K562 (cell line): ENCODE measurements at regions not wholly inside any gene's neighbourhood (a gene's known extent, or its start where the extent isn't known, plus 50 kb on each side); places are given as distances from the start of the nearest gene placed in this dataset.

Experiments
- ATAC-seq: fragments of 200-7000 bp; cut with Tn5 transposase; 3 replicates; pipeline ENCODE4 v1.9.1; 2020; ENCODE audit warnings: moderate library complexity
- BruUV-seq: library from RNA; stranded (reverse); fragments of 400-500 nt; replicated peaks from 2 replicates; lab custom pipeline; 2021; lab: Mats Ljungman, UMichigan
- CTCF ChIA-PET: fragments of 300-600 bp; formaldehyde crosslinking; extraction: SDS; loops from one replicate; lab custom pipeline; 2021; ENCODE audit warnings: low intra/inter-chr PET ratio; lab: Yijun Ruan, JAX
- POLR2A ChIA-PET: fragments of 300-600, 350-650 bp; sonication (Branson Sonifier 250); formaldehyde crosslinking; extraction: SDS; loops from one replicate; lab custom pipeline; 2021; ENCODE audit warnings: antibody characterized with exemption, inconsistent platforms; lab: Yijun Ruan, JAX
- DNase-seq, 4 experiments: peaks; one replicate each; pipeline versions ENCODE4 v3.0.0 to v3.0.0-alpha.2; 2011 to 2018; ENCODE audit warnings: low spot score in 3 of 4, mixed read lengths in 3 of 4; ENCODE audit errors: extremely low read depth in 1 of 4
- FAIRE-seq: peaks from 2 replicates; lab custom pipeline; 2011; peaks lifted over from hg19 to GRCh38; lab: Jason Lieb, UNC
- H2AFZ ChIP-seq: 2 replicates; pipeline ENCODE4 v1.6.0; 2011; ENCODE audit warnings: low read depth, low read length, control low read depth, inconsistent platforms
- H3K27ac ChIP-seq: fragments of 200-600 bp; 3 replicates; pipeline ENCODE4 v1.8.0; 2011; ENCODE audit warnings: low read depth, mild to moderate bottlenecking, control low read depth, inconsistent platforms, low read length, moderate library complexity, mixed read lengths; ENCODE audit errors: extremely low read depth
- H3K27me3 ChIP-seq, 2 experiments: fragments of 300-600 bp in 1 of 2; 2 replicates in 1 of 2; 3 replicates in 1 of 2; pipeline versions ENCODE4 v1.6.0 to v1.8.0; 2011; ENCODE audit warnings: inconsistent platforms in 2 of 2, low read length in 2 of 2, mild to moderate bottlenecking in 1 of 2, mixed read lengths in 1 of 2, moderate library complexity in 1 of 2; ENCODE audit not compliant: control insufficient read depth in 2 of 2, insufficient read depth in 2 of 2
- H3K36me3 ChIP-seq: fragments of 300-600 bp; 3 replicates; pipeline ENCODE4 v1.8.0; 2011; ENCODE audit warnings: mild to moderate bottlenecking, low read length, inconsistent platforms; ENCODE audit not compliant: control insufficient read depth, insufficient read depth
- H3K4me1 ChIP-seq, 2 experiments: fragments of 200-600 bp in 1 of 2; replicated peaks in 1 of 2; 2 replicates in 1 of 2; 3 replicates in 1 of 2; pipeline versions ENCODE4 v1.5.1 to v1.8.0; 2011; ENCODE audit warnings: inconsistent platforms in 2 of 2, low read length in 2 of 2, mild to moderate bottlenecking in 1 of 2, mixed read lengths in 1 of 2, moderate library complexity in 1 of 2; ENCODE audit not compliant: control insufficient read depth in 2 of 2, insufficient read depth in 2 of 2
- H3K4me2 ChIP-seq: 2 replicates; pipeline ENCODE4 v1.6.1; 2011; ENCODE audit warnings: low read length, control low read depth, inconsistent platforms, mixed read lengths; ENCODE audit not compliant: insufficient read depth
- H3K4me3 ChIP-seq: fragments of 200-600 bp; sonication (generic), shearing (Covaris generic); 2 replicates; pipeline ENCODE4 v1.5.1; 2016; ENCODE audit warnings: control low read depth, inconsistent platforms
- H3K79me2 ChIP-seq: fragments of 200-600 bp; 3 replicates; pipeline ENCODE4 v1.8.0; 2011; ENCODE audit warnings: low read length, inconsistent platforms; ENCODE audit not compliant: control insufficient read depth, insufficient read depth
- H3K9ac ChIP-seq, 2 experiments: 2 replicates each; pipeline versions ENCODE4 v1.6.0 to v1.6.1; 2011; ENCODE audit warnings: low read depth in 2 of 2, low read length in 2 of 2, control low read depth in 1 of 2, inconsistent platforms in 1 of 2, mild to moderate bottlenecking in 1 of 2, mixed read lengths in 1 of 2; ENCODE audit not compliant: insufficient read depth in 1 of 2
- H3K9me1 ChIP-seq: one replicate; pipeline ENCODE4 v1.6.0; 2011; ENCODE audit warnings: inconsistent platforms, mild to moderate bottlenecking, low read length, moderate library complexity; ENCODE audit not compliant: control insufficient read depth, insufficient read depth
- H3K9me3 ChIP-seq: replicated peaks from 2 replicates; pipeline ENCODE4 v1.5.1; 2011; ENCODE audit warnings: low read depth, low read length, inconsistent platforms; ENCODE audit not compliant: control insufficient read depth, insufficient read depth
- H4K20me1 ChIP-seq: replicated peaks from 2 replicates; pipeline ENCODE4 v1.6.1; 2011; ENCODE audit warnings: low read length, inconsistent platforms, mixed read lengths; ENCODE audit not compliant: control insufficient read depth, insufficient read depth
- ELF2 ChIP-seq: fragments of 250-450 bp; sonication (Bioruptor Pico); IDR thresholded peaks from 2 replicates; pipeline ENCODE4 v1.5.0; 2021; ENCODE audit warnings: mild to moderate bottlenecking
- FOXK2 ChIP-seq, 2 experiments: fragments of 450-650 bp; IDR thresholded peaks in 1 of 2; conservative IDR thresholded peaks in 1 of 2; 2 replicates each; pipeline ENCODE4 v1.6.1; 2016; ENCODE audit warnings: low read depth in 2 of 2, mild to moderate bottlenecking in 1 of 2
- HDAC8 ChIP-seq: fragments of 450-650 bp; IDR thresholded peaks from 2 replicates; pipeline ENCODE4 v1.6.1; 2016; ENCODE audit warnings: mild to moderate bottlenecking, missing genetic modification characterization, moderate library complexity, missing compliant biosample characterization
- KDM5B ChIP-seq: fragments of 200-600 bp; sonication (generic); IDR thresholded peaks from 2 replicates; pipeline ENCODE4 v1.6.1; 2012; ENCODE audit warnings: low read depth, mild to moderate bottlenecking, moderate library complexity, low read length, control low read depth, inconsistent platforms; ENCODE audit not compliant: insufficient replicate concordance
- ZBTB2 ChIP-seq: fragments of 450-650 bp; IDR thresholded peaks from 2 replicates; pipeline ENCODE4 v1.6.1; 2016; ENCODE audit warnings: antibody characterized with exemption
- ZBTB26 ChIP-seq: fragments of 450-650 bp; formaldehyde crosslinking; IDR thresholded peaks from 2 replicates; pipeline ENCODE4 v1.4.0; 2022; ENCODE audit warnings: missing genetic modification characterization
- ZNF134 ChIP-seq: fragments of 250-450 bp; sonication (Bioruptor Pico); conservative IDR thresholded peaks from 2 replicates; pipeline ENCODE4 v1.4.0; 2020
- ZNF140 ChIP-seq: fragments of 250-450 bp; sonication (Bioruptor Pico); IDR thresholded peaks from 2 replicates; pipeline ENCODE4 v1.8.0; 2021; ENCODE audit warnings: moderate library complexity, mild to moderate bottlenecking, inconsistent platforms
- in situ Hi-C: fragments of 300-500 bp; cut with MboI; formaldehyde crosslinking; loops from 4 replicates; pipeline ENCODE4 v1.15.0; 2018; ENCODE audit warnings: inconsistent platforms, mixed read lengths
- intact Hi-C: fragments of 100-400 bp; cut with micrococcal nuclease; formaldehyde crosslinking; loops from 2 replicates; pipeline ENCODE4 v1.14.2; 2022

DNA sequence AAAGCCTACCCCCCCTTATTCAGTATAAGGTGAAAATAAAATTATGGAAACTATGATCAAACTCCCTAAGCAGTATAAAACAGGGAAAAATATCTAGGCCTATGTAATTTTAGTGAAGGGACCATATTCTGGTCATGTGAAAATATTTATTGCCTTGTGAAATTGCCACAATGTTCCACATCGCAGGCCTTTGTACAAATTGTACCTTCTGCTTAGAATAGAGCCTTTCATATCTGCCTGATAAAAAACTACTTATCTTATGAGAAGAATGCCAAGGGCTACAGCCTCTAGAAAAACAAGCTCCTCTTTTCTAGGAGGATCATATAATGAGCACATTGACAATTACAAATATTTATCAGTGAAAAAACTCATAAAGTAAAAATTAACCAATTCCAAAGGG is 1280.0 kb downstream of the EFNB2 start (continued):
- TF ChIP-seq ZBTB2 (no peak), HDAC8 (no peak)
- TF ChIP-seq, all 486 proteins: peak for 0

DNA sequence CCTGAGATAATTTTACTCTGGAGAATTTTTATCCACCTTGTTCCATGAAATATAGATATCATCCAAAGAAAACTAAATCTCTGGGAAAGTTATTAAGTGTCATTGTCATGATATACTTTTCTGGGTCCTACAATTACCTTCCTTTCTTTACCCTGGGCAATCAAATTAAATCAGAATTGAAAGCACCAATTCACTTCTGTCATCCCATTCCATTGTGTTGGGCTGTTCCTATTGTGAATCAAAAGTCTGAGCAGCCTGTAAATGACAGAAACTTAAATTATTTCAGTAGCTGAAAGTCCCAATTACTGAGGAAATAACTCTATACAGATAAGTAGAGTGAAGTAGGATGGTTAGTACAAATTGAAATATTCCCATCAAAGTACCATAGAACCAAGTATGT is 1284.2 kb downstream of the EFNB2 start:
- in situ Hi-C loops (no loop called here), intact Hi-C loops (no loop called here)
- H3K9ac ChIP-seq = no peak overlapping the region
- H3K27me3 ChIP-seq = no peaks in the 10 kb centered on the region
- ATAC-seq (no peak), FAIRE-seq (no peak), DNase-seq (no peak)
- no peaks in the 10 kb centered on the region for H4K20me1 ChIP-seq
- no peak overlapping the region for H3K4me3 ChIP-seq
- BruUV-seq = no TSS peak
- H3K4me1 ChIP-seq = no peaks in the 10 kb centered on the region
- no peak for TF ChIP-seq ZNF134
- no peak for TF ChIP-seq ELF2
- TF ChIP-seq ZNF140 (CRISPR knock-in tag) = no peak
- TF ChIP-seq ZBTB26 (CRISPR knock-in tag) = no peak
- TF ChIP-seq FOXK2 (conservative IDR thresholded peaks at IDR 0.05 in 1 of 2, IDR thresholded peaks at IDR 0.05 in 1 of 2; ENCODE audit: low read depth in 2 of 2) = no peak
- TF ChIP-seq KDM5B = no peak
- no peaks in the 10 kb centered on the region for H3K36me3 ChIP-seq
- no peak overlapping the region for H3K27ac ChIP-seq
- H3K9me3 ChIP-seq = no peaks in the 10 kb centered on the region
- no peaks in the 10 kb centered on the region for H3K9me1 ChIP-seq
- H3K79me2 ChIP-seq = no peaks in the 10 kb centered on the region
- ChIA-PET POLR2A (no interaction called here), CTCF (no interaction called here)
- H2AFZ ChIP-seq = no peak overlapping the region
- no peak overlapping the region for H3K4me2 ChIP-seq
